ENCODE measurements at regions not wholly inside any gene's neighbourhood (a gene's known extent, or its start where the extent isn't known, plus 50 kb on each side); places are given as distances from the start of the nearest gene placed in this dataset.

- no peak for DNase-seq (ENCODE audit: low read depth)
- no peak overlapping the region for H3K4me3 ChIP-seq (ENCODE audit: low read depth, low read length)
- TF ChIP-seq CTCF (conservative IDR thresholded peaks at IDR 0.05; ENCODE audit: low read depth, low read length): no peak
These were observed 129.9 kb upstream of the MOCS2 start for GRCh38 chr5:53239301-53239990.

GRCh38 chr5:53240661-53241060 is 131.1 kb upstream of the MOCS2 start:
- DNase-seq (ENCODE audit: low read depth): no peak
- no peak for TF ChIP-seq CTCF (conservative IDR thresholded peaks at IDR 0.05; ENCODE audit: low read depth, low read length)
- H3K4me3 ChIP-seq (ENCODE audit: low read depth, low read length): no peak overlapping the region

GRCh38 chr5:53241572-53241971 is 132.0 kb upstream of the MOCS2 start:
- no peak for TF ChIP-seq CTCF (conservative IDR thresholded peaks at IDR 0.05; ENCODE audit: low read depth, low read length)
- no peak for DNase-seq (ENCODE audit: low read depth)
- H3K4me3 ChIP-seq (ENCODE audit: low read depth, low read length): no peak overlapping the region

GRCh38 chr5:53243403-53243802 is 133.8 kb upstream of the MOCS2 start:
- no peak overlapping the region for H3K4me3 ChIP-seq (ENCODE audit: low read depth, low read length)
- no peak for DNase-seq (ENCODE audit: low read depth)

GRCh38 chr5:53246042-53246836 is 136.7 kb upstream of the MOCS2 start:
- TF ChIP-seq CTCF (conservative IDR thresholded peaks at IDR 0.05; ENCODE audit: low read depth, low read length): no peak
- no peak for DNase-seq (ENCODE audit: low read depth)
- no peak overlapping the region for H3K4me3 ChIP-seq (ENCODE audit: low read depth, low read length)

More at GRCh38 chr5:53243403-53243802, 133.8 kb upstream of the MOCS2 start:
- TF ChIP-seq CTCF (conservative IDR thresholded peaks at IDR 0.05; ENCODE audit: low read depth, low read length): peak; percentile 22

GRCh38 chr5:53249529-53250200 is 140.1 kb upstream of the MOCS2 start:
- no peak for DNase-seq (ENCODE audit: low read depth)
- TF ChIP-seq CTCF (conservative IDR thresholded peaks at IDR 0.05; ENCODE audit: low read depth, low read length): no peak
- no peak overlapping the region for H3K4me3 ChIP-seq (ENCODE audit: low read depth, low read length)

Data from epithelial cell of proximal tubule (primary cell).